AG09309 (cell line): ENCODE measurements at regions not wholly inside any gene's neighbourhood (a gene's known extent, or its start where the extent isn't known, plus 50 kb on each side); places are given as distances from the start of the nearest gene placed in this dataset.

Experiments
- DNase-seq: peaks from one replicate; pipeline ENCODE4 v3.0.0-alpha.2; 2010; ENCODE audit warnings: low read depth
- H3K4me3 ChIP-seq: 2 replicates; pipeline ENCODE4 v1.5.1; 2011; ENCODE audit warnings: mild to moderate bottlenecking, low read depth, low read length, moderate library complexity; ENCODE audit not compliant: control insufficient read depth
- CTCF ChIP-seq: IDR thresholded peaks from 2 replicates; pipeline ENCODE4 v1.5.1; 2011; ENCODE audit warnings: mild to moderate bottlenecking, low read depth, low read length, inconsistent platforms; ENCODE audit not compliant: insufficient read depth, control insufficient read depth; ENCODE audit errors: missing control alignments

GRCh38 chr2:239750045-239750835 is 274.9 kb downstream of the NDUFA10 start:
- no peak overlapping the region for H3K4me3 ChIP-seq
- TF ChIP-seq CTCF: no peak

GRCh38 chr2:239749272-239749873 is 275.8 kb downstream of the NDUFA10 start:
- no peak for TF ChIP-seq CTCF

More at GRCh38 chr2:239750045-239750835, 274.9 kb downstream of the NDUFA10 start:
- DNase-seq: no peak

GRCh38 chr2:239748811-239749210 is 276.3 kb downstream of the NDUFA10 start:
- DNase-seq: no peak
- TF ChIP-seq CTCF: no peak
- H3K4me3 ChIP-seq: no peak overlapping the region

More at GRCh38 chr2:239749272-239749873, 275.8 kb downstream of the NDUFA10 start:
- no peak for DNase-seq
- H3K4me3 ChIP-seq: no peak overlapping the region

GRCh38 chr2:239747771-239748170 is 277.4 kb downstream of the NDUFA10 start:
- TF ChIP-seq CTCF: no peak
- DNase-seq: no peak
- no peak overlapping the region for H3K4me3 ChIP-seq

- DNase-seq: no peak
- no peak overlapping the region for H3K4me3 ChIP-seq
- no peak for TF ChIP-seq CTCF
Observed at GRCh38 chr2:239747274-239747673, 277.9 kb downstream of the NDUFA10 start.

GRCh38 chr2:239746559-239747246 is 278.4 kb downstream of the NDUFA10 start:
- no peak overlapping the region for H3K4me3 ChIP-seq
- no peak for DNase-seq
- no peak for TF ChIP-seq CTCF
